HTR-8/SVneo (cell line): ENCODE measurements at regions not wholly inside any gene's neighbourhood (a gene's known extent, or its start where the extent isn't known, plus 50 kb on each side); places are given as distances from the start of the nearest gene placed in this dataset.

ENCODE experiments used
- DNase-seq: peaks from one replicate; pipeline ENCODE4 v3.0.0; 2011; ENCODE audit warnings: low spot score, mixed read lengths; ENCODE audit not compliant: insufficient read length
- FAIRE-seq: peaks from 2 replicates; lab custom pipeline; 2011; peaks lifted over from hg19 to GRCh38; lab: Jason Lieb, UNC

GRCh38 chr10:78512205-78512550 lies 478.5 kb downstream of the RPS24 start:
- no peak for FAIRE-seq
- DNase-seq: no peak

GRCh38 chr10:78513330-78513729 lies 479.7 kb downstream of the RPS24 start:
- DNase-seq (no peak), FAIRE-seq (no peak)

GRCh38 chr10:78513986-78514385 lies 480.3 kb downstream of the RPS24 start:
- no peak for FAIRE-seq

DNA sequence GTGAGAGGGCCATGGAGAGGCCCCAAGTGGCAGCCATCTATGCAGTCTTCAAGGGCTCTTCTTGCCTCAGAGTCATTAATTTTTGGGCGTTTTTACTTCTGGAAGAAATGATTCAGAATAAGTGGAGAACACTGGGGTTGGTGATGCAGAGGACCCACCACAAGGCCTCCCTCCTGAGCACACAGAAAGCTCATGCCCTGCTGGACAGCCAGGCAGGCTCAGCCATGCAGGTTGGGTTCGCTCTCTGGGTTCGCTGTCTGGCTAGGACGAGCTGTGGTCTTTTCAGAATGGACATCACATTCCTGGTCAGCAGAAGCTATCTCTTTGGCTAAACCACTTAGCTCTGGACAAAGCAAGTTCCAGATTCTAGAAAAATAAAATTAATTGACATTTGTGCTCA lies 480.8 kb downstream of the RPS24 start:
- DNase-seq: no peak
- no peak for FAIRE-seq

More at GRCh38 chr10:78513986-78514385, 480.3 kb downstream of the RPS24 start:
- no peak for DNase-seq

DNA sequence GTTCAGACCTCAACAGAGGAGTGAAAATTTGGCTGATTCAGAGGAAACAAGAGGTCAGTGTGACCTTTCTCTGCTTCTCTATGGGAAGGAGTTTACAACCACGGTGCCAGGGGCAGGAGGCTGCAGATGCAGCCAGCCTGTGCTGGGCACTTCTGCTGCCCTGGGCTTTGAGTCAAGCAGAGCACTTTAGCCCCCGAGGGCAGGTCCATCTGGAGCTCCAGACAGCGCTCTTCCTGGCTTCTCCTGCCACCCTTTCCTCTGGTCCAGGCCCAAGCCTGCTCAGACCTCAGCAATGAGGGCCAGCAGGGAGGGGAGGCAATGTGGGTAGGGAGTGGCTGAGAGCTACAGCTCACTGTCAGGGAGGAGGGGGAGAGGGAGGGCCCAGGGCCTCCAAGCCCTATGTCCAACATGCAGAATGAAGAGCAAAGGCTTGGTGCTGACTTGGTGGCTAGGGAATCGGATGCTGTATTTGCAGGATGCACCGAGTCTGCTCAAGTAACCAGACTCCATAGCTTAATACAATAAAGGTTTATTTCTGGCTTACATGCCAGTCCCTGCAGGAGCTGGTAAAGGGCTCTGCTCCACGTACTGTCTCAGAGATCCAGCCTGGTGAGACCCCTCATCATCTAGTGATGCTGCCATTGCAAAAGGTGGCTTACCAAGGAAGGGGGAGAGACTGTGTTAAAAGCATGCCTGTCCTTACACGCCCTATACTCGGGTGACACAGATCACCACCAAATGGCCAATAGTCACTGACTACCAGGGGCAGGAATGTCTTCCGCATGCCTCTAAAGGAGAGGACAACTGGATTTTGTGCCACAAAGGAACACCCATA lies 481.6 kb downstream of the RPS24 start:
- FAIRE-seq (no peak), DNase-seq (no peak)

DNA sequence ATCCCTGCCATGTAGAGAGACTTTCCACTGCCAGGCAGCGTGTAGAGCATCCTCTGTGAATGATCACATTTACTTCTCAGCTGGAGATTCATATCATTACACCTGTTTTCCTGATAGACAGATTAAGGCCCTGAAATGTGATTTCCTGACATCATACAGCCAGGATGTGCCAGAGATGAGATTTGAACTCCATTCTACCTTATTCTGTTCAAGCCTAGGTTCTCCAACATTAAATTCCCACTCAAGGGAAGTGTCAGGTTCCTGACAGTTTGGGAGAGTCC lies 482.1 kb downstream of the RPS24 start:
- no peak for FAIRE-seq
- no peak for DNase-seq

GRCh38 chr10:78516236-78516635 lies 482.6 kb downstream of the RPS24 start:
- DNase-seq (no peak), FAIRE-seq (no peak)

- no peak for DNase-seq
- no peak for FAIRE-seq
Measured at GRCh38 chr10:78516756-78517155, 483.1 kb downstream of the RPS24 start.

DNA sequence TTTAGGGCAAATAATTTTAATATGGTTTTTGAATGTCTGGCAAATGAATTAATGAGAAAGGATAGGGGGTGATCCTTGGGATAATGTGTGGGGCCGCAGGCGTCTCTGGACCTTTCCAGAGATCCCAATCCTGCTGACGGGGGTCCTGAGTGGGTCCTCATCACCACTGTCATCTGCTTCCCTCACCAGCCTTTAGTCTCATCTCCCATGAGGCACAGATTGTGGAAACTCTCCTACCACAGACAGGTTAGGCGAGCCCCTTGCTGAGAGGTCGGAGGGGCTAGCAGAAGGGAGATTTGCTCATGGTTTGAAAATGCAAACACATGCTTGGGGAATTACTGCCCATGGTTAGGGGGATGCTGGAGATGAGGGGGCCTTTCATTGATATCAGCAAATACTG lies 484.6 kb downstream of the RPS24 start:
- no peak for DNase-seq
- no peak for FAIRE-seq

- FAIRE-seq (no peak), DNase-seq (peak; percentile 13)
Measured at GRCh38 chr10:78520737-78521430, 487.2 kb downstream of the RPS24 start.

DNA sequence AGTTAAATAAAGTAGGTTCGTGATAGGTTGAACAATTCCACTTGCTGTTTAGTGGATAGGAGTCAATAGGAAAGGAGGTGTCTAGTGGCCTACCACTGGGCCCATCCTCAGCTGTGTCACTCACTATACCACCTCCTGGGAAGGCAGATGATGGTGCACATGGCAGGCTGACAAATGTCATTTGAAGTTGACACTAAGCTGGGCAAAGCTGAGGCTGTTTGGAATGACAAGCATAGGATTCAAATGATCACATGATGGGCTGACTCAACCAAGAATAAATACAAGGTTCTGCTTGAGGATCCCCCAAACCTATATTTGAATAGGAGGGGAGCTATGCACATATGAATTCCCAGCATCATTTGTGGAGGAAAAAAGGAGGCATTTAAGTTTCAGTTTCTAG lies 489.8 kb downstream of the RPS24 start:
- FAIRE-seq (no peak), DNase-seq (no peak)

- no peak for DNase-seq
Measured at GRCh38 chr10:78524342-78524741, 490.7 kb downstream of the RPS24 start.

GRCh38 chr10:78524941-78525340 lies 491.3 kb downstream of the RPS24 start:
- DNase-seq (no peak), FAIRE-seq (no peak)

More at GRCh38 chr10:78524342-78524741, 490.7 kb downstream of the RPS24 start:
- FAIRE-seq: no peak

GRCh38 chr10:78526347-78526746 lies 492.7 kb downstream of the RPS24 start:
- FAIRE-seq: no peak
- DNase-seq: no peak

DNA sequence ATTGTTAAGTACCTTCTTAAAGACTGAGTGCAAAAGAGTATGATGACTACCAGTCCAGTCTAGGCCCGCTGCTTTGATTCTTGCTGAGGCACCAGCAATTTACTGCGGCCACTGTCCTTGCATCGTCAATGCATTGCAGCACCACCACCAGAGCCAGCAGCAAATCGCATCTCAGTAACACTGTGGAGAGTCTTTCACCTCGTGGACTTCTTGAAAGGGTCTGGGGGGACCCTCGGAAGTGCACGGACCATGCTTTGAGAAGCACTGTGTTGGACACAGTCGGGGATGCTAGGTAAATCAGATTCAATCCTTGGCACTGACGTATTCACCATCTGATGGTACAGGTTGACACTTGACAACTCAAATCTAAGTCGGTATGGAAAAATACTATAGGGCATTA lies 493.6 kb downstream of the RPS24 start:
- no peak for FAIRE-seq
- no peak for DNase-seq

GRCh38 chr10:78528749-78529204 lies 495.1 kb downstream of the RPS24 start:
- FAIRE-seq: no peak
- no peak for DNase-seq

DNA sequence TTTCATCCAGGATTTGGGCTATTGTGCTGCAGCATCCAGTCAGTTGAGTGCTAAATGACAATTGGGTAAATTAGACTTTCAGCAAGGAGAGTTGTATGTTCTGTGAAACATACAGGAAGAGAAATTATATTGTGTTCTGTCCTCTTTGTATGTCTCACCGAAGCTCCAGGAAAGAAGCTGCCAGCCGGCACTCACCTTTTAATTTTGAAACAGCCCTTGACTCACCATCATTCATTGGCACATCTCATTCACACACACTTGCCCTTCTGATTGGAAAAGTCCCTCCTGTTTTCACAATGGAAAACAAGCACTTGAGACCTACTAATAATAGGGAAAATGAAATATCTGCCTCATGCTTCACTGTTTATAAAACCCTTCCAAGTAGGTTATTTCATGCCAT lies 495.6 kb downstream of the RPS24 start:
- DNase-seq (no peak), FAIRE-seq (no peak)

- DNase-seq (no peak), FAIRE-seq (no peak)
Measured at GRCh38 chr10:78531088-78531487, 497.4 kb downstream of the RPS24 start.

DNA sequence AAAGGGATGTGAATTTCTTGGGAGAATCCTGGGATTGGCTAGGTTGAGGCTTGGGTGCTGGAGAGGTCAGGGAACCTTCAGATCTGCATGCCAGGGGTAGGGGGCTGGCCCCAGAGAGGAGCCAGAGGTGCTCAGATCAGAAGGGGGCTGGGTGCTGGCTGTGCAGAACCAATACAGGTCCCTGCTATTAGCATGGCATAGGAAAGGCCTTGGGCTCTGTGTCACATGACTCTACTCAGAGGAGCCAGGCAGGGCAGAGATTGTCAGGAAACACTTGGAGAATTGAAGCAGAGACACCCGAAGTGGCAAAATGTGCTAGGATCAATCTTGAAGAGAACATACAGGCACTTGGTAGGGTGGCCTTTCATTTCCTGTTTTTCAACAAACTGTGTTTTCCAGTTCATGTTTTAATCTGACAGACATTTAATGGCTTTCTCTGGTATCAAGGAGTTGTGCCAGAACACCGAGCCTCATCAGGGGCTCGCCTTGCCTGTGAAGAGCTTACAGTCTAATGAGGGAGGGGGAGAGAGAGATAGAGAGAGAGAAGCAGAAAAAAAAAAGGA lies 498.9 kb downstream of the RPS24 start:
- FAIRE-seq: no peak
- DNase-seq: no peak

DNA sequence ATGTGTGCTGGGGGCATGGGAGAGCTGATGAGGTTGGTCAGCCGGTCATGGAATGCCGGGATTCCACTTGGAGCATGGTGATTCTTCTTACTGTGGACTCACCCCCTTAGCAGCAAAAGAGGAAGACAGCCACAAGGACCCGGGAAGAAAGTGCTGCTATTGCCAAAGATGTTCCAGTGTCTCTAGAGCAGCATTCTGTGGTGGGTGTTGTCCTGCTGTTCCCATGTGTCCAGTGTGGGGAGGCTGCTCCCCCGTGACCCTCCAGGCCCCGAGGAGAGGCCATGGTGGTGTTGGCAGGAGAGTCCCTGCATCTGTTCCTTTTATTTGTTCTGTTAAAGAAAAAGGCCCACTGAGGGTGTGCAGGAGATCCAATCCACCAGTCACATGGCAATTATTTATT lies 499.4 kb downstream of the RPS24 start:
- FAIRE-seq: no peak

DNA sequence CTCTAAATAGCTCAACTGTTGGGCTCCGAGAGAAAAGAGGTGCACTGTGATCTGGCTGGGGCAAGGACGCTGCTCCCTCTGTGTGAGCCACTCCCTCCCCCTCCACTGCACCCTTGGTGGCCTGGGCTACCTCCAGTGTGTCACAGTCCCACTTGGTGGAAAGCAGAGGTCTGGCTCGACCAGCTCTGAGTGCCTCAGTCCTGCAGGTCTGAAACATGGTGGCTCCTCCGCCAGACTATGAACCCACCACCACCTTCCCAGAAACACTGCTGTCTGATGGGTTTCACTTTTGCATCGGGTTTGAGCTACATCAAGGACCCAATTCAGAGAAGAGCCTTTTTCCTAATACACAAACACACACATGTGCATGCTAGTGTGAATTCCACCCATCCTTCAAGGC lies 500.1 kb downstream of the RPS24 start:
- no peak for DNase-seq
- no peak for FAIRE-seq

More for the DNA sequence above, 499.4 kb downstream of the RPS24 start:
- DNase-seq: no peak
